Keratinocyte (primary cell): ENCODE measurements at regions not wholly inside any gene's neighbourhood (a gene's known extent, or its start where the extent isn't known, plus 50 kb on each side); places are given as distances from the start of the nearest gene placed in this dataset.

Experiments
- DNase-seq: peaks from one replicate; pipeline ENCODE4 v3.0.0-alpha.2; 2011; ENCODE audit warnings: low read depth, missing footprints, low spot score
- FAIRE-seq: peaks from 2 replicates; lab custom pipeline; 2011; peaks lifted over from hg19 to GRCh38; lab: Jason Lieb, UNC
- H2AFZ ChIP-seq: 2 replicates; pipeline ENCODE4 v1.6.0; 2012; ENCODE audit warnings: low read length, control low read depth, inconsistent platforms; ENCODE audit not compliant: control insufficient read depth
- H3K27ac ChIP-seq: 2 replicates; pipeline ENCODE4 v1.5.1; 2011; ENCODE audit warnings: low read length; ENCODE audit not compliant: control insufficient read depth, insufficient read depth
- H3K27me3 ChIP-seq: 3 replicates; pipeline ENCODE4 v1.6.0; 2011; ENCODE audit warnings: low read length; ENCODE audit not compliant: control insufficient read depth, insufficient read depth; ENCODE audit errors: extremely low read depth
- H3K36me3 ChIP-seq, 2 experiments: 2 replicates in 1 of 2; 3 replicates in 1 of 2; pipeline ENCODE4 v1.5.1; 2011; ENCODE audit warnings: low read length in 2 of 2, mild to moderate bottlenecking in 1 of 2; ENCODE audit not compliant: control insufficient read depth in 2 of 2, insufficient read depth in 2 of 2; ENCODE audit errors: extremely low read depth in 1 of 2
- H3K4me1 ChIP-seq: 3 replicates; pipeline ENCODE4 v1.5.1; 2011; ENCODE audit warnings: low read length; ENCODE audit not compliant: control insufficient read depth, insufficient read depth; ENCODE audit errors: extremely low read depth
- H3K4me2 ChIP-seq: 3 replicates; pipeline ENCODE4 v1.6.0; 2011; ENCODE audit warnings: low read depth, low read length; ENCODE audit not compliant: control insufficient read depth, insufficient read depth; ENCODE audit errors: extremely low read depth
- H3K4me3 ChIP-seq, 3 experiments: fragments of 200-600 bp in 1 of 3; sonication (generic) in 1 of 3; 2 replicates in 2 of 3; 3 replicates in 1 of 3; pipeline ENCODE4 v1.5.1; 2011 to 2016; ENCODE audit warnings: low read length in 3 of 3, mild to moderate bottlenecking in 3 of 3, control low read depth in 2 of 3, inconsistent platforms in 1 of 3, low read depth in 1 of 3, mixed read lengths in 1 of 3, mixed run types in 1 of 3, moderate library complexity in 1 of 3; ENCODE audit not compliant: control insufficient read depth in 2 of 3, insufficient read depth in 2 of 3; ENCODE audit errors: extremely low read depth in 1 of 3
- H3K79me2 ChIP-seq: 2 replicates; pipeline ENCODE4 v1.6.0; 2012; ENCODE audit warnings: low read length; ENCODE audit not compliant: control insufficient read depth, insufficient read depth
- H3K9ac ChIP-seq: 3 replicates; pipeline ENCODE4 v1.6.0; 2011; ENCODE audit warnings: low read length; ENCODE audit not compliant: control insufficient read depth, insufficient read depth; ENCODE audit errors: extremely low read depth
- H3K9me1 ChIP-seq: 3 replicates; pipeline ENCODE4 v1.6.0; 2011; ENCODE audit warnings: low read length; ENCODE audit not compliant: control insufficient read depth, insufficient read depth; ENCODE audit errors: extremely low read depth
- H3K9me3 ChIP-seq: 2 replicates; pipeline ENCODE4 v1.5.1; 2012; ENCODE audit warnings: low read depth, low read length; ENCODE audit not compliant: control insufficient read depth
- H4K20me1 ChIP-seq: 3 replicates; pipeline ENCODE4 v1.6.0; 2011; ENCODE audit warnings: low read length; ENCODE audit not compliant: control insufficient read depth, insufficient read depth; ENCODE audit errors: extremely low read depth
- EZH2 ChIP-seq: IDR thresholded peaks from one replicate; pipeline ENCODE4 v1.6.1; 2012; ENCODE audit warnings: inconsistent platforms, mild to moderate bottlenecking, low read length, moderate library complexity
- dilution Hi-C: fragments of 300-500 bp; cut with MboI; formaldehyde crosslinking; loops from one replicate; pipeline ENCODE4 v1.7.0; 2020; ENCODE audit warnings: low sequenced_read_pairs; ENCODE audit not compliant: extremely low pct_ligation_motif_present
- TF ChIP-seq, protein P1 (sequence below), 3 experiments: IDR thresholded peaks in 1 of 3; conservative IDR thresholded peaks in 1 of 3; optimal IDR thresholded peaks in 1 of 3; 2 replicates in 2 of 3; 3 replicates in 1 of 3; pipeline versions ENCODE3 to v1.5.1; 2011; ENCODE audit warnings: low read length in 3 of 3, mild to moderate bottlenecking in 3 of 3, moderate library complexity in 2 of 3, control low read depth in 1 of 3, inconsistent platforms in 1 of 3; ENCODE audit not compliant: insufficient read depth in 2 of 3; ENCODE audit errors: extremely low read depth in 1 of 3

DNA sequence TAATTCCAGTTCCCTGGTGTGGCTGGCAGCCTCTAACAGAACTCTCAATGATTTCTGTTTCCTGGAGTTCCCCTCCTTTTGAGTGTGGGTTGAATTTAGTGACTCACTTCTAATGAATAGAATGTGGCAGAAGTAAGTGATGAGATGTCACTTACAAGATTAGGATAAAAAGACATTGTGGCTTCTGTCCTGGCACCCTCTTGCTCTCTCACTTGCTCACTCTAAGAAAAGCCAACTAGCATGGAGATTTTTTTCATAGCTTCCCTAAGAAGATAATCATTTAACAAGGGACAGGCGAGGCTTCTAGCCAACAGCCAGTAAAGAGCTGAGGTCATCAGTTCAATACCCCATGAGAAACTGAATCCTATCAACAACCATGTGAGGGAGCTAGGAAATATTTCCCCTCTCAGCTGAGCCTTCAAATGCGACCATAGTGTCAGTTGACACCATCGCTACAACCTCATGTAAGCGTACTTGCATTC lies 156.7 kb downstream of the TMTC3 start:
- FAIRE-seq, result peak; percentile 81

DNA sequence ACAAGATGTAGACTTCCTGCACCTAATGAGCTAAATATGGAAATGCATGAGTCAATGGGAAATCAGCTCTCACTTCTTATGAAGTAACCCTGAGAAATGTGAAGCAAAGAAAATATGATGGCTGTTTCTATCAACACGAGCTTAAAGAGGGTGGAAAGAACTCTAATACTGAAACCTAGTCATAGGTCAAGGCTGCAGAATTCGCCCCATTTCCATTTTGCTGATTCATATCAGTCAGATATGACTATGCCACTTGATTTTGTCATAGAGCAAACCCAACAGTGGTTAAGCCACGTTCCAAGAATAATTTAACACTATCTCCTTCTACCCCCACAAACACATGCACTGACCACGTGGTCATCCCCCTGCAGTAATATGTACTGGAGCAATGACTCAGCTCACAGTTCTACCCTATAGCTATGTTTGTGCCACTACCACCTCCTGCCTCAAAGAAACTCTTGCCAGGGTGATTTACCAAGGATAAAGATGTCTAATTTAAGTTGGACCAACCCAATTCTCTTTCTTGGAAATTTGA lies 157.5 kb downstream of the TMTC3 start:
- H3K27me3 ChIP-seq, result no peaks in the 10 kb centered on the region
- no peaks in the 10 kb centered on the region for H3K36me3 ChIP-seq
- H2AFZ ChIP-seq, result no peak overlapping the region
- H3K4me3 ChIP-seq, result no peak overlapping the region
- peaks cover 26% of the 10 kb centered on the region for H3K4me1 ChIP-seq
- no peak for TF ChIP-seq EZH2
- TF ChIP-seq, protein P1, sequence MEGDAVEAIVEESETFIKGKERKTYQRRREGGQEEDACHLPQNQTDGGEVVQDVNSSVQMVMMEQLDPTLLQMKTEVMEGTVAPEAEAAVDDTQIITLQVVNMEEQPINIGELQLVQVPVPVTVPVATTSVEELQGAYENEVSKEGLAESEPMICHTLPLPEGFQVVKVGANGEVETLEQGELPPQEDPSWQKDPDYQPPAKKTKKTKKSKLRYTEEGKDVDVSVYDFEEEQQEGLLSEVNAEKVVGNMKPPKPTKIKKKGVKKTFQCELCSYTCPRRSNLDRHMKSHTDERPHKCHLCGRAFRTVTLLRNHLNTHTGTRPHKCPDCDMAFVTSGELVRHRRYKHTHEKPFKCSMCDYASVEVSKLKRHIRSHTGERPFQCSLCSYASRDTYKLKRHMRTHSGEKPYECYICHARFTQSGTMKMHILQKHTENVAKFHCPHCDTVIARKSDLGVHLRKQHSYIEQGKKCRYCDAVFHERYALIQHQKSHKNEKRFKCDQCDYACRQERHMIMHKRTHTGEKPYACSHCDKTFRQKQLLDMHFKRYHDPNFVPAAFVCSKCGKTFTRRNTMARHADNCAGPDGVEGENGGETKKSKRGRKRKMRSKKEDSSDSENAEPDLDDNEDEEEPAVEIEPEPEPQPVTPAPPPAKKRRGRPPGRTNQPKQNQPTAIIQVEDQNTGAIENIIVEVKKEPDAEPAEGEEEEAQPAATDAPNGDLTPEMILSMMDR (optimal IDR thresholded peaks at IDR 0.05 in 1 of 3, IDR thresholded peaks at IDR 0.05 in 1 of 3, conservative IDR thresholded peaks at IDR 0.05 in 1 of 3; ENCODE audit: extremely low read depth in 1 of 3, insufficient read depth in 2 of 3, low read length in 3 of 3), result peak in 1 of 3 experiments; percentile 5
- FAIRE-seq (peak; percentile 98), DNase-seq (peak; percentile 89)
- H3K9ac ChIP-seq, result peak overlapping the region; percentile 38
- no peaks in the 10 kb centered on the region for H3K9me3 ChIP-seq
- H3K4me2 ChIP-seq, result peak overlapping the region; percentile 43
- H3K79me2 ChIP-seq, result no peaks in the 10 kb centered on the region
- no peaks in the 10 kb centered on the region for H4K20me1 ChIP-seq
- peak overlapping the region; percentile 78 for H3K27ac ChIP-seq
- no peaks in the 10 kb centered on the region for H3K9me1 ChIP-seq
- dilution Hi-C loops, result no loop called here

More for the DNA sequence above, 156.7 kb downstream of the TMTC3 start:
- dilution Hi-C loops, result no loop called here
- peak; percentile 36 for DNase-seq
- H3K4me3 ChIP-seq, result no peak overlapping the region
- peak overlapping the region; percentile 43 for H3K4me2 ChIP-seq
- H3K4me1 ChIP-seq, result peaks cover 26% of the 10 kb centered on the region
- H3K9ac ChIP-seq, result peak overlapping the region; percentile 8
- no peaks in the 10 kb centered on the region for H3K27me3 ChIP-seq
- no peak for TF ChIP-seq EZH2
- TF ChIP-seq, protein P1 (optimal IDR thresholded peaks at IDR 0.05 in 1 of 3, IDR thresholded peaks at IDR 0.05 in 1 of 3, conservative IDR thresholded peaks at IDR 0.05 in 1 of 3; ENCODE audit: extremely low read depth in 1 of 3, insufficient read depth in 2 of 3, low read length in 3 of 3), result no peak
- H2AFZ ChIP-seq, result no peak overlapping the region
- H3K36me3 ChIP-seq, result no peaks in the 10 kb centered on the region
- H3K79me2 ChIP-seq, result no peaks in the 10 kb centered on the region
- no peaks in the 10 kb centered on the region for H3K9me1 ChIP-seq
- H3K9me3 ChIP-seq, result no peaks in the 10 kb centered on the region
- H3K27ac ChIP-seq, result peak overlapping the region; percentile 78
- no peaks in the 10 kb centered on the region for H4K20me1 ChIP-seq
